Liver (tissue), 8 donors: ENCODE measurements at regions not wholly inside any gene's neighbourhood (a gene's known extent, or its start where the extent isn't known, plus 50 kb on each side); places are given as distances from the start of the nearest gene placed in this dataset.

Experiments
- DNase-seq: peaks from one replicate; pipeline ENCODE4 v3.0.0-alpha.2; 2017; ENCODE audit warnings: low spot score
- H3K27ac ChIP-seq, 2 donors: one replicate each; pipeline ENCODE4 v1.7.0; 2013; ENCODE audit warnings: inconsistent platforms in 2 of 2, low read length in 2 of 2, control low read depth in 1 of 2, low read depth in 1 of 2, mild to moderate bottlenecking in 1 of 2
- H3K27me3 ChIP-seq, 4 donors: one replicate each; pipeline versions ENCODE4 v1.6.1 to v1.7.0; 2013; ENCODE audit warnings: low read length in 3 of 4, inconsistent platforms in 1 of 4, mild to moderate bottlenecking in 1 of 4, moderate library complexity in 1 of 4; ENCODE audit not compliant: control insufficient read depth in 4 of 4, insufficient read depth in 4 of 4
- H3K36me3 ChIP-seq, 4 donors: one replicate each; pipeline versions ENCODE4 v1.6.1 to v1.7.0; 2013; ENCODE audit warnings: low read length in 3 of 4, mild to moderate bottlenecking in 3 of 4, low read depth in 1 of 4, moderate library complexity in 1 of 4; ENCODE audit not compliant: control insufficient read depth in 4 of 4, insufficient read depth in 3 of 4
- H3K4me1 ChIP-seq, 4 donors: one replicate each; pipeline versions ENCODE4 v1.6.1 to v1.7.0; 2013; ENCODE audit warnings: low read length in 3 of 4, mild to moderate bottlenecking in 3 of 4, moderate library complexity in 1 of 4; ENCODE audit not compliant: control insufficient read depth in 4 of 4, insufficient read depth in 4 of 4
- H3K4me3 ChIP-seq, 3 donors: one replicate each; pipeline versions ENCODE4 v1.6.1 to v1.7.0; 2013; ENCODE audit warnings: low read length in 3 of 3, control low read depth in 1 of 3, low read depth in 1 of 3, mild to moderate bottlenecking in 1 of 3
- H3K9ac ChIP-seq, 2 donors: one replicate each; pipeline ENCODE4 v1.7.0; 2013; ENCODE audit warnings: low read length in 2 of 2, mild to moderate bottlenecking in 2 of 2, moderate library complexity in 2 of 2, control low read depth in 1 of 2, low read depth in 1 of 2
- H3K9me3 ChIP-seq, 4 donors: one replicate each; pipeline versions ENCODE4 v1.6.1 to v1.7.0; 2013; ENCODE audit warnings: low read length in 3 of 4; ENCODE audit not compliant: control insufficient read depth in 4 of 4
- EGR1 ChIP-seq, 2 donors: IDR thresholded peaks; 2 replicates each; pipeline ENCODE4 v1.6.1; 2016 to 2018; ENCODE audit warnings: antibody characterized with exemption in 2 of 2, low read depth in 2 of 2
- FOXA1 ChIP-seq: IDR thresholded peaks from 2 replicates; pipeline ENCODE4 v1.6.1; 2016; ENCODE audit warnings: antibody characterized with exemption
- FOXA2 ChIP-seq: IDR thresholded peaks from 2 replicates; pipeline ENCODE4 v1.6.1; 2016; ENCODE audit warnings: antibody characterized with exemption
- GABPA ChIP-seq, 2 donors: IDR thresholded peaks in 1 of 2; conservative IDR thresholded peaks in 1 of 2; 2 replicates each; pipeline ENCODE4 v1.6.1; 2016; ENCODE audit warnings: antibody characterized with exemption in 2 of 2, mild to moderate bottlenecking in 1 of 2, moderate library complexity in 1 of 2
- HNF4A ChIP-seq, 2 donors: conservative IDR thresholded peaks; 2 replicates each; pipeline ENCODE4 v1.6.1; 2016; ENCODE audit warnings: antibody characterized with exemption in 2 of 2, mild to moderate bottlenecking in 2 of 2
- HNF4G ChIP-seq: IDR thresholded peaks from 2 replicates; pipeline ENCODE4 v1.6.1; 2016; ENCODE audit warnings: antibody characterized with exemption
- JUND ChIP-seq, 2 donors: IDR thresholded peaks; 2 replicates each; pipeline ENCODE4 v1.6.1; 2016; ENCODE audit warnings: antibody characterized with exemption in 2 of 2
- NR2F2 ChIP-seq: IDR thresholded peaks from 2 replicates; pipeline ENCODE4 v1.6.1; 2016; ENCODE audit warnings: antibody characterized with exemption
- RAD21 ChIP-seq, 2 donors: IDR thresholded peaks; 2 replicates each; pipeline ENCODE4 v1.6.1; 2016; ENCODE audit warnings: antibody characterized with exemption in 2 of 2, mild to moderate bottlenecking in 2 of 2
- RXRA ChIP-seq, 2 donors: IDR thresholded peaks; 2 replicates each; pipeline ENCODE4 v1.6.1; 2017 to 2018; ENCODE audit warnings: antibody characterized with exemption in 2 of 2, mild to moderate bottlenecking in 1 of 2
- SP1 ChIP-seq: IDR thresholded peaks from 2 replicates; pipeline ENCODE4 v1.6.1; 2018; ENCODE audit warnings: antibody characterized with exemption, mild to moderate bottlenecking
- TAF1 ChIP-seq: conservative IDR thresholded peaks from 2 replicates; pipeline ENCODE4 v1.6.1; 2016; ENCODE audit warnings: antibody characterized with exemption, mild to moderate bottlenecking
- YY1 ChIP-seq: IDR thresholded peaks from 2 replicates; pipeline ENCODE4 v1.6.1; 2016; ENCODE audit warnings: antibody characterized with exemption, mild to moderate bottlenecking
- WGBS: extraction: QIAGEN DNeasy Blood & Tissue Kit; methylation state at CpG from one replicate; pipeline ENCODE4 v1.1.7; 2013; 5-methylcytosine and 5-hydroxymethylcytosine counted together
- TF ChIP-seq, protein P1 (sequence below): IDR thresholded peaks from 2 replicates; pipeline ENCODE4 v1.6.1; 2016; ENCODE audit warnings: antibody characterized with exemption, mild to moderate bottlenecking
- TF ChIP-seq, protein P2 (sequence below): IDR thresholded peaks from 2 replicates; pipeline ENCODE4 v1.6.1; 2016; ENCODE audit warnings: antibody characterized with exemption
- TF ChIP-seq, protein P3 (sequence below): IDR thresholded peaks from 2 replicates; pipeline ENCODE4 v1.6.1; 2016; ENCODE audit warnings: antibody characterized with exemption
- TF ChIP-seq, protein P4 (sequence below): IDR thresholded peaks from 2 replicates; pipeline ENCODE4 v1.6.1; 2016; ENCODE audit warnings: antibody characterized with exemption
- TF ChIP-seq, protein P5 (sequence below): fragments of 150-350 bp; IDR thresholded peaks from 2 replicates; pipeline ENCODE4 v1.5.1; 2017; ENCODE audit warnings: improper control_type of control experiment, low read depth, low read length; ENCODE audit not compliant: missing input control
- donor health status: healthy.
- donor health status: healthy.
- donor health status: healthy.
- donor health status: healthy.
- donor health status: healthy.

DNA sequence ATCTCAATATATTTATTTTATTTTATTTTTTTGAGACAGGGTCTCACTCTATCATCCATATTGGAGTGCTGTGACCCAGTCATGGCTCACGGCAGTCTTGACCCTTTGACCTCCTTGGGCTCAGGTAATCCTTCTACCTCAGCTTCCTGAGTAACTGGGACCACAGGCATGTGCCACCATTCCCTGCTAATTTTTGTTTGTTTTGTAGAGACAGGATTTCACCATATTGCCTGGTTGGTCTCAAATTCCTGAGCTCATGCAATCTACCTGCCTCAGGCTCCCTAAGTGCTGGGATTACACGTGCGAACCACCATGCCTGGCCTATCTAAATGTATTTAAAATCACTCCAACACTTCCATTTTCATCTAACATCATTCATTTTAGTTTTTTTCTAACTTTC is 190.5 kb upstream of the CHD1 start (continued):
- TF ChIP-seq, protein P1, sequence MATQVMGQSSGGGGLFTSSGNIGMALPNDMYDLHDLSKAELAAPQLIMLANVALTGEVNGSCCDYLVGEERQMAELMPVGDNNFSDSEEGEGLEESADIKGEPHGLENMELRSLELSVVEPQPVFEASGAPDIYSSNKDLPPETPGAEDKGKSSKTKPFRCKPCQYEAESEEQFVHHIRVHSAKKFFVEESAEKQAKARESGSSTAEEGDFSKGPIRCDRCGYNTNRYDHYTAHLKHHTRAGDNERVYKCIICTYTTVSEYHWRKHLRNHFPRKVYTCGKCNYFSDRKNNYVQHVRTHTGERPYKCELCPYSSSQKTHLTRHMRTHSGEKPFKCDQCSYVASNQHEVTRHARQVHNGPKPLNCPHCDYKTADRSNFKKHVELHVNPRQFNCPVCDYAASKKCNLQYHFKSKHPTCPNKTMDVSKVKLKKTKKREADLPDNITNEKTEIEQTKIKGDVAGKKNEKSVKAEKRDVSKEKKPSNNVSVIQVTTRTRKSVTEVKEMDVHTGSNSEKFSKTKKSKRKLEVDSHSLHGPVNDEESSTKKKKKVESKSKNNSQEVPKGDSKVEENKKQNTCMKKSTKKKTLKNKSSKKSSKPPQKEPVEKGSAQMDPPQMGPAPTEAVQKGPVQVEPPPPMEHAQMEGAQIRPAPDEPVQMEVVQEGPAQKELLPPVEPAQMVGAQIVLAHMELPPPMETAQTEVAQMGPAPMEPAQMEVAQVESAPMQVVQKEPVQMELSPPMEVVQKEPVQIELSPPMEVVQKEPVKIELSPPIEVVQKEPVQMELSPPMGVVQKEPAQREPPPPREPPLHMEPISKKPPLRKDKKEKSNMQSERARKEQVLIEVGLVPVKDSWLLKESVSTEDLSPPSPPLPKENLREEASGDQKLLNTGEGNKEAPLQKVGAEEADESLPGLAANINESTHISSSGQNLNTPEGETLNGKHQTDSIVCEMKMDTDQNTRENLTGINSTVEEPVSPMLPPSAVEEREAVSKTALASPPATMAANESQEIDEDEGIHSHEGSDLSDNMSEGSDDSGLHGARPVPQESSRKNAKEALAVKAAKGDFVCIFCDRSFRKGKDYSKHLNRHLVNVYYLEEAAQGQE = no peak
- TF ChIP-seq, protein P2, sequence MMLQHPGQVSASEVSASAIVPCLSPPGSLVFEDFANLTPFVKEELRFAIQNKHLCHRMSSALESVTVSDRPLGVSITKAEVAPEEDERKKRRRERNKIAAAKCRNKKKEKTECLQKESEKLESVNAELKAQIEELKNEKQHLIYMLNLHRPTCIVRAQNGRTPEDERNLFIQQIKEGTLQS = no peak
- TF ChIP-seq FOXA1 (no peak), EGR1 (IDR thresholded peaks at IDR 0.05; ENCODE audit: low read depth in 2 of 2) (no peak), RAD21 (IDR thresholded peaks at IDR 0.05) (no peak)

DNA sequence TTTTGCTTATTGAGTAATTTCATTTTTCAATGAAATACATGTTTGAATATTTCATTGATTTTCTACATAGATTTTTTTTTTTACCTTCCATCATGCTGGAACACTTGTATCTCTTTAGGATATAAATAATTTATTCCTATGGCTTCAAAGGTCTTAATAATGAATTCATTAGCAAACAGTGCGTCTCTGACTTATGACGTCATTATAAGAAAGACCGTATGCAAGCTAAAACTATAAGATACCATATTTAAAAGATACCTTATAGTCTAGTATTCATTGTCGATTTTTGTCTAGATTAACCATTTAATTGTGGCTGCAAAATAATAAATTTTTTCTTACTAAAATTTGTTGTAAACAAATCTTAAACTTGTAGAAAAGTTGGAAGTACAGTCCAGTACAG is 187.7 kb upstream of the CHD1 start:
- Histone ChIP-seq H3K9me3 (no peaks in the 10 kb centered on the region), H3K4me1 (no peaks in the 10 kb centered on the region), H3K27me3 (no peaks in the 10 kb centered on the region), H3K9ac (no peak overlapping the region), H3K4me3 (no peak overlapping the region), H3K36me3 (no peaks in the 10 kb centered on the region), H3K27ac (no peak overlapping the region)
- DNase-seq = no peak
- 60% methylated on average over 4 of the region's 4 CpGs for WGBS
- TF ChIP-seq, protein P2 = no peak
- TF ChIP-seq RAD21 (IDR thresholded peaks at IDR 0.05) (no peak), JUND (IDR thresholded peaks at IDR 0.05) (no peak), GABPA (IDR thresholded peaks at IDR 0.05 in 1 of 2, conservative IDR thresholded peaks at IDR 0.05 in 1 of 2) (no peak), FOXA2 (no peak), YY1 (no peak), TAF1 (no peak), HNF4G (no peak), EGR1 (IDR thresholded peaks at IDR 0.05; ENCODE audit: low read depth in 2 of 2) (no peak), SP1 (no peak)
- TF ChIP-seq, protein P3, sequence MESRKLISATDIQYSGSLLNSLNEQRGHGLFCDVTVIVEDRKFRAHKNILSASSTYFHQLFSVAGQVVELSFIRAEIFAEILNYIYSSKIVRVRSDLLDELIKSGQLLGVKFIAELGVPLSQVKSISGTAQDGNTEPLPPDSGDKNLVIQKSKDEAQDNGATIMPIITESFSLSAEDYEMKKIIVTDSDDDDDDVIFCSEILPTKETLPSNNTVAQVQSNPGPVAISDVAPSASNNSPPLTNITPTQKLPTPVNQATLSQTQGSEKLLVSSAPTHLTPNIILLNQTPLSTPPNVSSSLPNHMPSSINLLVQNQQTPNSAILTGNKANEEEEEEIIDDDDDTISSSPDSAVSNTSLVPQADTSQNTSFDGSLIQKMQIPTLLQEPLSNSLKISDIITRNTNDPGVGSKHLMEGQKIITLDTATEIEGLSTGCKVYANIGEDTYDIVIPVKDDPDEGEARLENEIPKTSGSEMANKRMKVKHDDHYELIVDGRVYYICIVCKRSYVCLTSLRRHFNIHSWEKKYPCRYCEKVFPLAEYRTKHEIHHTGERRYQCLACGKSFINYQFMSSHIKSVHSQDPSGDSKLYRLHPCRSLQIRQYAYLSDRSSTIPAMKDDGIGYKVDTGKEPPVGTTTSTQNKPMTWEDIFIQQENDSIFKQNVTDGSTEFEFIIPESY = no peak
- TF ChIP-seq, protein P4, sequence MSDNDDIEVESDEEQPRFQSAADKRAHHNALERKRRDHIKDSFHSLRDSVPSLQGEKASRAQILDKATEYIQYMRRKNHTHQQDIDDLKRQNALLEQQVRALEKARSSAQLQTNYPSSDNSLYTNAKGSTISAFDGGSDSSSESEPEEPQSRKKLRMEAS = no peak

DNA sequence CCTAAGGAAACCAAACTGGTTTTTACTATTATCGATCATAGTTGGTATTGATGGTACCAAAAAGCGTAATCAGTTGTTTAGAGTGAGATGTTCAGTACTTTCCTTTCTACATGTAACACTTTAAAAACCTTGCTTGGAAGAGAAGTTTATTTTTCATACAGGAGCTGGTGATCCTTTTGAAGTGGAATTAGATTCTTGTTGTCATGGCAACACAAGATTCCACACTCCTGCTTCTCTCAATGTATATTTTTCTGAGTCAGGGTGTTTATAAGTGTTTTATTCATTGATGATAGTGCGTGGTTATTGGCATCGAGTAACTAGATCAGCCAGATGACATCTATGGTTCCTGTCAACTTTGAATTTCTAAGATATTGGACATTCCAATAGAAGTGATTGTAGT is 181.1 kb upstream of the CHD1 start:
- no peak overlapping the region for H3K4me3 ChIP-seq
- no peaks in the 10 kb centered on the region for H3K36me3 ChIP-seq
- no peak overlapping the region for H3K9ac ChIP-seq
- no peak overlapping the region for H3K27ac ChIP-seq
- peaks cover 0 to 4% (median 0%) of the 10 kb centered on the region in 4 donors for H3K27me3 ChIP-seq
- H3K4me1 ChIP-seq = no peaks in the 10 kb centered on the region
- no peaks in the 10 kb centered on the region for H3K9me3 ChIP-seq
- no peak for DNase-seq
- 85% methylated on average over 4 of the region's 4 CpGs for WGBS
- TF ChIP-seq NR2F2 (no peak), TAF1 (no peak), YY1 (no peak), EGR1 (IDR thresholded peaks at IDR 0.05; ENCODE audit: low read depth in 2 of 2) (no peak), RXRA (IDR thresholded peaks at IDR 0.05) (no peak), HNF4G (no peak), HNF4A (conservative IDR thresholded peaks at IDR 0.05) (no peak), JUND (IDR thresholded peaks at IDR 0.05) (no peak), FOXA1 (no peak)
- TF ChIP-seq, protein P3 = no peak
- TF ChIP-seq, protein P5, sequence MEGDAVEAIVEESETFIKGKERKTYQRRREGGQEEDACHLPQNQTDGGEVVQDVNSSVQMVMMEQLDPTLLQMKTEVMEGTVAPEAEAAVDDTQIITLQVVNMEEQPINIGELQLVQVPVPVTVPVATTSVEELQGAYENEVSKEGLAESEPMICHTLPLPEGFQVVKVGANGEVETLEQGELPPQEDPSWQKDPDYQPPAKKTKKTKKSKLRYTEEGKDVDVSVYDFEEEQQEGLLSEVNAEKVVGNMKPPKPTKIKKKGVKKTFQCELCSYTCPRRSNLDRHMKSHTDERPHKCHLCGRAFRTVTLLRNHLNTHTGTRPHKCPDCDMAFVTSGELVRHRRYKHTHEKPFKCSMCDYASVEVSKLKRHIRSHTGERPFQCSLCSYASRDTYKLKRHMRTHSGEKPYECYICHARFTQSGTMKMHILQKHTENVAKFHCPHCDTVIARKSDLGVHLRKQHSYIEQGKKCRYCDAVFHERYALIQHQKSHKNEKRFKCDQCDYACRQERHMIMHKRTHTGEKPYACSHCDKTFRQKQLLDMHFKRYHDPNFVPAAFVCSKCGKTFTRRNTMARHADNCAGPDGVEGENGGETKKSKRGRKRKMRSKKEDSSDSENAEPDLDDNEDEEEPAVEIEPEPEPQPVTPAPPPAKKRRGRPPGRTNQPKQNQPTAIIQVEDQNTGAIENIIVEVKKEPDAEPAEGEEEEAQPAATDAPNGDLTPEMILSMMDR = no peak
